ENCODE measurements at regions not wholly inside any gene's neighbourhood (a gene's known extent, or its start where the extent isn't known, plus 50 kb on each side); places are given as distances from the start of the nearest gene placed in this dataset.
"Not testable (repeated sequence)": the region's sequence is repeated elsewhere in the genome, so short reads cannot be mapped to it uniquely, and the experiment has no call there.

- not testable (repeated sequence) for H3K27me3 Mint-ChIP-seq; H3K36me3 Mint-ChIP-seq (ENCODE audit: low read depth)
Measured at GRCh38 chr6:3672339-3672738, 79.2 kb downstream of the PXDC1 start.

GRCh38 chr6:3671382-3671781, 80.1 kb downstream of the PXDC1 start:
- no peak overlapping the region for H3K27ac Mint-ChIP-seq
- H3K36me3 Mint-ChIP-seq (ENCODE audit: low read depth) = no peaks in the 10 kb centered on the region
- no peak overlapping the region for H3K4me3 Mint-ChIP-seq
- ATAC-seq (replicated peaks) = no peak
- no peaks in the 10 kb centered on the region for H3K27me3 Mint-ChIP-seq
- peaks cover 4% of the 10 kb centered on the region for H3K9me3 Mint-ChIP-seq
- no peaks in the 10 kb centered on the region for H3K4me1 Mint-ChIP-seq

More at GRCh38 chr6:3672339-3672738, 79.2 kb downstream of the PXDC1 start:
- H3K9me3 Mint-ChIP-seq; H3K4me3 Mint-ChIP-seq; H3K4me1 Mint-ChIP-seq; ATAC-seq (replicated peaks); H3K27ac Mint-ChIP-seq: not testable (repeated sequence)

DNA sequence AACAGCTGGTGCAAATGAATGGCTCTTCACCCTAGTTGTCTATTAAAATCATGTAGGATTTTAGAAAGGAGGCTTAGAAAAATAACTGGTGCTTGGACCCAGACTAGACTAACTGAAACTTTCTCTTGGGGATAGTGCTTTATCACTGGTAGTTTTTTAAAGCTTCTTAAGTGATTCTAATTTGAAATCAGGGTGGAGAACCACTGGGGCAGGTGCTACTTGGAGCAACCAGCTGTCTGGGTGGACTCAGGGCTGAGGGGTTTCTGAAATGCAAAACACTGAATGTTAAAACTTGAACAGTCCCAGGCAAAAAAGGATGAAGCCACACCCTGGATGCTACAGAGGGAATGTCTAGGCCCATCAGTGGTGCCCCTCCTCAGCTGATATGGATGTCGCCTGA, 81.2 kb downstream of the PXDC1 start:
- no peak overlapping the region for H3K4me3 Mint-ChIP-seq
- no peak overlapping the region for H3K27ac Mint-ChIP-seq
- no peaks in the 10 kb centered on the region for H3K27me3 Mint-ChIP-seq
- ATAC-seq (replicated peaks) = no peak
- peaks cover 4% of the 10 kb centered on the region for H3K9me3 Mint-ChIP-seq
- no peaks in the 10 kb centered on the region for H3K4me1 Mint-ChIP-seq
- H3K36me3 Mint-ChIP-seq (ENCODE audit: low read depth) = no peaks in the 10 kb centered on the region

GRCh38 chr6:3669916-3670315, 81.6 kb downstream of the PXDC1 start:
- Mint-ChIP-seq H3K9me3 (peaks cover 4% of the 10 kb centered on the region), H3K4me3 (no peak overlapping the region), H3K27me3 (peaks cover 3% of the 10 kb centered on the region), H3K27ac (no peak overlapping the region), H3K4me1 (no peaks in the 10 kb centered on the region), H3K36me3 (ENCODE audit: low read depth) (no peaks in the 10 kb centered on the region)
- ATAC-seq (replicated peaks) = no peak

DNA sequence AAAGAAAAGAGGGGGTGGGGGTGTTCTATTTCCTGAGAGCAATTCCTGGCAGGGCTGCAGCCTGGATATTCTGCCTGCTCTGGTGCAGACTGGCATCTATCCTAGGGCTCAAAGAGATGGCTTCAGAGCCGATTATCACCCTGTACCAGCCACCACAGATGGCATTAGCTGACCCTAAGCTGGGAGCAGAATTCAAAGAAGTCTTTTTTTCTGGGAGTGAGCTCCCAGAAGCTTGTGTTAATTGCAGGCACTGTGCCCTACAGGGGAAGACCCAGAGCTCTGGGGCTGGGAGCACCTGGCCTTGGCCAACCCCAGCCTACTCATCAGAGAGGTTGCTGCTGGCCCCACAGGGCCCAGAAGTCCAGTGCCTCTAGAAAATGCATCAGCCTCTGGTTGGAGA, 85.9 kb downstream of the PXDC1 start:
- no peak overlapping the region for H3K27ac Mint-ChIP-seq
- ATAC-seq (replicated peaks) = no peak
- H3K36me3 Mint-ChIP-seq (ENCODE audit: low read depth) = no peaks in the 10 kb centered on the region
- peaks cover 11% of the 10 kb centered on the region for H3K27me3 Mint-ChIP-seq
- no peak overlapping the region for H3K4me3 Mint-ChIP-seq
- H3K9me3 Mint-ChIP-seq = peaks cover 4% of the 10 kb centered on the region
- H3K4me1 Mint-ChIP-seq = no peaks in the 10 kb centered on the region

DNA sequence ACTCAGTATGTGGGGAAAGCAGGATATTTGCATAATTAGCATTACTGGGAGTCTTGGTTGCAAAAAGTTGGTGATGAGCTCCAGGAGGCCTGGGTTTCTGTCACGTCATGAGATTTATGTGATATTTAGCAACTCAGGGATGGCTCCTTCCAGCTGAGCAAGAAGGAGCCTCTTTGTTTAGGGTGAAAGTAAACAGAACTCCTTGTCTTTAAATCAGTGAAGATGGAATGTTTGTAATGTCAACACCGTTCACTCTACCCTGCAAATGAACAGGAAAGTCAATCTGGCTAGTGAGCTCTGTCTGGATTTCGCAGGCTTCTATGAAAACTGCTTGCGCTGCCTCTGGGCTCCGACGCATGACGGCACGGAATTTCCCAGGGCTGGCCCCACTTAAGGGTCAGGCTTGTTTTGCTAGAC, 86.9 kb downstream of the PXDC1 start:
- no peak overlapping the region for H3K27ac Mint-ChIP-seq
- no peaks in the 10 kb centered on the region for H3K4me1 Mint-ChIP-seq
- H3K36me3 Mint-ChIP-seq (ENCODE audit: low read depth) = no peaks in the 10 kb centered on the region
- peaks cover 11% of the 10 kb centered on the region for H3K27me3 Mint-ChIP-seq
- no peak for ATAC-seq (replicated peaks)
- H3K4me3 Mint-ChIP-seq = no peak overlapping the region
- H3K9me3 Mint-ChIP-seq = peaks cover 4% of the 10 kb centered on the region

DNA sequence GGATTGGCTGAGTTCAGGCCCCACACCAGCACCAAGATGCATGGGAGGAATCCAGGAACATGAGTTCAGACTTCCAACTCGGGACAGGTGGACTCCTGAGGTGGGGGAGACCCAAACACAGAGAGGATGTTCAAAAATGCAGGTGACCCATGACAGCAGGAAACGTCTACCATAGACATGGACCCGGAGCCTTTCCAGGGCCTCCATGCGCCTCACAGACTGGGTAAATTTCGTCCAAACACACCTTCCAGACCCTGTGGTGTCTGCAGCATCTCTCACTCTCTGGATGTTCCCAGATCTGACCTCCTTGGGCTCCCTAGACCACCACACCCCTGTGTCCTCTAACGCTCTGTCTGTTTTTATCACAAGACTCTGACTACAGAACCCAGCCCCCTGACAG, 87.7 kb downstream of the PXDC1 start:
- H3K27ac Mint-ChIP-seq = no peak overlapping the region
- no peak overlapping the region for H3K4me3 Mint-ChIP-seq
- no peaks in the 10 kb centered on the region for H3K36me3 Mint-ChIP-seq (ENCODE audit: low read depth)
- H3K9me3 Mint-ChIP-seq = no peaks in the 10 kb centered on the region
- peaks cover 11% of the 10 kb centered on the region for H3K27me3 Mint-ChIP-seq
- ATAC-seq (replicated peaks) = no peak
- no peaks in the 10 kb centered on the region for H3K4me1 Mint-ChIP-seq

GRCh38 chr6:3663081-3663480, 88.4 kb downstream of the PXDC1 start:
- Mint-ChIP-seq H3K27ac (no peak overlapping the region), H3K36me3 (ENCODE audit: low read depth) (no peaks in the 10 kb centered on the region), H3K4me3 (no peak overlapping the region), H3K9me3 (no peaks in the 10 kb centered on the region), H3K4me1 (no peaks in the 10 kb centered on the region), H3K27me3 (peaks cover 12% of the 10 kb centered on the region)
- no peak for ATAC-seq (replicated peaks)

- no peaks in the 10 kb centered on the region for H3K36me3 Mint-ChIP-seq (ENCODE audit: low read depth)
- H3K27me3 Mint-ChIP-seq = peaks cover 15% of the 10 kb centered on the region
- no peak overlapping the region for H3K27ac Mint-ChIP-seq
- no peaks in the 10 kb centered on the region for H3K9me3 Mint-ChIP-seq
- H3K4me3 Mint-ChIP-seq = no peak overlapping the region
- no peak for ATAC-seq (replicated peaks)
- no peaks in the 10 kb centered on the region for H3K4me1 Mint-ChIP-seq
Measured at GRCh38 chr6:3661390-3661789, 90.1 kb downstream of the PXDC1 start.

- no peaks in the 10 kb centered on the region for H3K36me3 Mint-ChIP-seq (ENCODE audit: low read depth)
- no peak for ATAC-seq (replicated peaks)
- no peak overlapping the region for H3K4me3 Mint-ChIP-seq
Measured at GRCh38 chr6:3660473-3660872, 91.0 kb downstream of the PXDC1 start.

GRCh38 chr6:3659748-3660147, 91.8 kb downstream of the PXDC1 start:
- H3K27ac Mint-ChIP-seq = no peak overlapping the region

More at GRCh38 chr6:3660473-3660872, 91.0 kb downstream of the PXDC1 start:
- Mint-ChIP-seq H3K9me3 (no peaks in the 10 kb centered on the region), H3K27me3 (peaks cover 22% of the 10 kb centered on the region), H3K4me1 (no peaks in the 10 kb centered on the region), H3K27ac (no peak overlapping the region)

DNA sequence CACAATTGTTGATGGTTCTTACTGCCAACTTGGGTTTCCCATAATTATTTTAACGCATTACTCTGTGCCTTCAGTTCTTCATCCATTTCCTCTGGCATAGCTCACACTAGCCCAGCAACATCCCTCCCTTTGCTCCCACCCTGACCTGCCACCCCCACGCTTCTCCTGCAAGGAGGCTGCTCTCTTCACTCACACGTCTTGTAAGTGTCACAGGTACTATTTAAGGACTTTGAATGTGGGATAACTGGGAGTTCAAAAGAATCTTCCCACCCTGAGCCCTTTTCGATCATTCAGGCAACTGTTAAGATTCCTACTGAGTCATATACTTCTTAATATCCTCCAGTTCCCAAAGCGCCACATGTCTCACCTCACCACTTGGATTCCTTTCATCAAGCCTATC, 95.4 kb downstream of the PXDC1 start:
- Mint-ChIP-seq H3K4me1 (no peaks in the 10 kb centered on the region), H3K4me3 (no peak overlapping the region), H3K36me3 (ENCODE audit: low read depth) (no peaks in the 10 kb centered on the region), H3K9me3 (no peaks in the 10 kb centered on the region), H3K27ac (no peak overlapping the region), H3K27me3 (peaks cover 12% of the 10 kb centered on the region)
- ATAC-seq (replicated peaks) = no peak

More at GRCh38 chr6:3659748-3660147, 91.8 kb downstream of the PXDC1 start:
- Mint-ChIP-seq H3K4me3 (no peak overlapping the region), H3K9me3 (no peaks in the 10 kb centered on the region), H3K36me3 (ENCODE audit: low read depth) (no peaks in the 10 kb centered on the region), H3K4me1 (no peaks in the 10 kb centered on the region), H3K27me3 (peaks cover 19% of the 10 kb centered on the region)
- no peak for ATAC-seq (replicated peaks)

DNA sequence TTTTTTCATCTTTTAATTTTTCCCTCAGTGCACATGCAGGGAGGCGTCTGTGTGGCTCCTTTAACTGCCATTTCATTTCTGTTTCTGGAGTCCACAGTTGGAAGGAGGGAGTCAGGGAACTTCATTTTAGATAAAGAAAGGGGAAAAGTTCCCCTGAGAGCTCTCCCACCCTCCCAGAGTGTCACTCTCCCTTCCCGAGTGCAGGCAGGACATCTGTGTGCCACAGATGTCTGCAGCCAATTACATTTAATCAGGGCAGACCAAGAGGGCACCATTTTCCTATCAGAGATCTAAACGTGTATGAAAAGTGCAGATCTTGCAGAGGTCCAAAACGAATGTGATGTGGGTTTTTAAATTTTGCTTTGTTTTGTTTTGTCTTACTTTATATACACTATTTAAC, 96.6 kb downstream of the PXDC1 start:
- no peaks in the 10 kb centered on the region for H3K36me3 Mint-ChIP-seq (ENCODE audit: low read depth)
- H3K27me3 Mint-ChIP-seq = peaks cover 12% of the 10 kb centered on the region
- ATAC-seq (replicated peaks) = no peak
- no peak overlapping the region for H3K4me3 Mint-ChIP-seq
- H3K9me3 Mint-ChIP-seq = no peaks in the 10 kb centered on the region
- H3K4me1 Mint-ChIP-seq = no peaks in the 10 kb centered on the region
- H3K27ac Mint-ChIP-seq = no peak overlapping the region

- ATAC-seq (replicated peaks) = no peak
- Mint-ChIP-seq H3K4me1 (no peaks in the 10 kb centered on the region), H3K4me3 (no peak overlapping the region), H3K27me3 (peaks cover 12% of the 10 kb centered on the region), H3K27ac (no peak overlapping the region), H3K9me3 (no peaks in the 10 kb centered on the region), H3K36me3 (ENCODE audit: low read depth) (no peaks in the 10 kb centered on the region)
Measured at GRCh38 chr6:3654436-3654835, 97.1 kb downstream of the PXDC1 start.

DNA sequence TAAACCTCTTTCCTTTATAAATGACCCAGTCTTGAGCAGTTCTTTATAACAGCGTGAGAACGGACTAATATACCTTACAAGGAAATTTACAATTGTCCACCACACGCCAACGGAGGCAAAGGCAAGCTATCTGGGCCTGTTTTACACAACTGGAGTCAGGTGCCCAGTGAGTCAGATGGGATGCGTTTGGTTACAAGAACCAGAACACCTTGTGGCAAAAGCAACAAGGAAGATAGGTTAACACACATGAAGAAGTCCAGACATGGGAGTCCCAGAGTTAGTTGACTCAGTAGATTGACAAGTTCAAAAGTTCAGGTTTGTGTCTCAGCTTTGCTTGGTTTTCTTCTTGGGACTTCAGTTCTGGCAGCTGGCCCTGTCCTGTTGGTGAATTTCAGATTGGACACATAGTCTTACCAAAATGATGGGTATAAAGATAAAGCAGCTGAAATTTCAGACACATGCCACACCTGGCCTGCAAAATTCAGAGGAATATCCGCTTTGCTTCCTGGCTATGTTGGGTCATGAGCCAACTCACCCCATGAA, 97.9 kb downstream of the PXDC1 start:
- Mint-ChIP-seq H3K27me3 (peaks cover 12% of the 10 kb centered on the region), H3K27ac (no peak overlapping the region), H3K4me3 (no peak overlapping the region), H3K4me1 (no peaks in the 10 kb centered on the region), H3K9me3 (no peaks in the 10 kb centered on the region), H3K36me3 (ENCODE audit: low read depth) (no peaks in the 10 kb centered on the region)
- no peak for ATAC-seq (replicated peaks)

DNA sequence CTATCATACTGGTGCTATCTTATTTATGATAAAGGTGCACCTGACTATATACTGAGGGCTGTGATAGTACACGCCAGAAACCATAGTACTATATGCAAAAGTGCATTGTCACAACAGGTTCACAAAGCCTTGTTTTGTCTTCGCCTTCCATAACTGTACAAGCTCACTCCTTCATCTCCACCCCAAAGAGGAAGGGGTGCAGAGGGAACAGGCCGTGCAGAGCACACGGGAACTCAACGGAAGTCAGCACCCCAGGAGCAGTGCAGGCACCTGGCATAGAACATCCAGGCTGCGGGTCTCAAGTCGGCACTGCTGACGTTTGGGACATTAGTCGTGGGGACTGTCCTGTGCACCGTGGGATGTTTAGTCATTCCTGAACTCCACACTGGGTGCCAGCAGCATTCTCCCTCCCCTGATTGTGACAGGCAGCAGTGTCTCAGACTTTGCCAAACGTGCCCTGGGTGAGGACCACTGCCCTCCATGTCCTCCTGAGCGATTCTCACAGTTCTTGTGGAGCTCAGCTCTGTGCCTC, 99.7 kb downstream of the PXDC1 start:
- H3K4me1 Mint-ChIP-seq = no peaks in the 10 kb centered on the region
- H3K9me3 Mint-ChIP-seq = no peaks in the 10 kb centered on the region
- H3K4me3 Mint-ChIP-seq = no peak overlapping the region
- H3K27ac Mint-ChIP-seq = no peak overlapping the region
- no peak for ATAC-seq (replicated peaks)
- H3K27me3 Mint-ChIP-seq = peaks cover 14% of the 10 kb centered on the region
- H3K36me3 Mint-ChIP-seq (ENCODE audit: low read depth) = no peaks in the 10 kb centered on the region

All from activated T-helper 17 cell treated with anti-CD3 and anti-CD28 coated beads, Interleukin-2, amount 50 U/mL, for 72 hours (primary cell).